22Rv1 (cell line): ENCODE measurements at regions not wholly inside any gene's neighbourhood (a gene's known extent, or its start where the extent isn't known, plus 50 kb on each side); places are given as distances from the start of the nearest gene placed in this dataset.

ENCODE experiments used
- CTCF ChIP-seq: fragments of 450-650 bp; IDR thresholded peaks from 2 replicates; pipeline ENCODE4 v1.5.1; 2017; ENCODE audit warnings: mild to moderate bottlenecking
- ZFX ChIP-seq: fragments of 450-650 bp; IDR thresholded peaks from 2 replicates; pipeline ENCODE4 v1.6.1; 2017; ENCODE audit warnings: antibody characterized with exemption, borderline replicate concordance

- no peak for TF ChIP-seq CTCF
- no peak for TF ChIP-seq ZFX
These were observed 205.3 kb upstream of the LINGO1 start for GRCh38 chr15:77838061-77838460.
